CD4-positive, alpha-beta T cell (primary cell): ENCODE measurements at regions not wholly inside any gene's neighbourhood (a gene's known extent, or its start where the extent isn't known, plus 50 kb on each side); places are given as distances from the start of the nearest gene placed in this dataset.

Experiments used
- ATAC-seq: fragments of 200-7000 bp; cut with Tn5 transposase; one replicate; pipeline ENCODE4 v1.10.0; 2022; ENCODE audit warnings: mild to moderate bottlenecking; ENCODE audit not compliant: poor library complexity
- CTCF ChIA-PET: fragments of 350-600 bp; sonication (Branson Sonifier 250); formaldehyde crosslinking; loops from one replicate; lab custom pipeline; 2021; ENCODE audit warnings: antibody characterized with exemption, inconsistent platforms; lab: Charles Lee
- POLR2A ChIA-PET: fragments of 350-600 bp; sonication (Branson Sonifier 250); formaldehyde crosslinking; loops from one replicate; lab custom pipeline; 2021; ENCODE audit warnings: antibody characterized with exemption, inconsistent platforms; lab: Charles Lee
- DNase-seq, 14 experiments: peaks; one replicate each; pipeline ENCODE4 v3.0.0-alpha.2; 2013 to 2020; ENCODE audit warnings: mixed read lengths in 2 of 14
- H3K27ac ChIP-seq, 2 donors: one replicate each; pipeline versions ENCODE4 v1.5.1 to v1.7.0; 2013; ENCODE audit warnings: low read length in 2 of 2, low read depth in 1 of 2, mild to moderate bottlenecking in 1 of 2
- H3K27me3 ChIP-seq, 2 experiments: 1 replicate in 1 of 2; 2 replicates in 1 of 2; pipeline versions ENCODE4 v1.6.1 to v1.7.0; 2013; ENCODE audit warnings: low read length in 2 of 2, control low read depth in 1 of 2, mild to moderate bottlenecking in 1 of 2, moderate library complexity in 1 of 2; ENCODE audit not compliant: insufficient read depth in 2 of 2, control insufficient read depth in 1 of 2
- H3K36me3 ChIP-seq: one replicate; pipeline ENCODE4 v1.6.1; 2013; ENCODE audit warnings: low read length, control low read depth; ENCODE audit not compliant: insufficient read depth
- H3K4me1 ChIP-seq: one replicate; pipeline ENCODE4 v1.6.1; 2013; ENCODE audit warnings: low read length, control low read depth; ENCODE audit not compliant: insufficient read depth
- H3K4me3 ChIP-seq: one replicate; pipeline ENCODE4 v1.5.1; 2013; ENCODE audit warnings: mild to moderate bottlenecking, low read length, moderate library complexity
- H3K9me3 ChIP-seq, 2 experiments: 1 replicate in 1 of 2; 2 replicates in 1 of 2; pipeline versions ENCODE4 v1.6.1 to v1.7.0; 2013; ENCODE audit warnings: low read length in 2 of 2, mild to moderate bottlenecking in 2 of 2, control low read depth in 1 of 2, moderate library complexity in 1 of 2; ENCODE audit not compliant: control insufficient read depth in 1 of 2, insufficient read depth in 1 of 2
- H3K27ac Mint-ChIP-seq: one replicate; pipeline ENCODE4 v1.8.0; 2020; ENCODE audit warnings: mixed read lengths
- H3K27me3 Mint-ChIP-seq: one replicate; pipeline ENCODE4 v1.8.0; 2021; ENCODE audit warnings: mixed read lengths
- H3K36me3 Mint-ChIP-seq: one replicate; pipeline ENCODE4 v1.8.0; 2021; ENCODE audit warnings: low read depth, mixed read lengths
- H3K4me1 Mint-ChIP-seq: one replicate; pipeline ENCODE4 v1.8.0; 2021; ENCODE audit warnings: low read depth, mixed read lengths
- H3K4me3 Mint-ChIP-seq: one replicate; pipeline ENCODE4 v1.8.0; 2020; ENCODE audit warnings: mild to moderate bottlenecking, mixed read lengths
- H3K9me3 Mint-ChIP-seq: one replicate; pipeline ENCODE4 v1.8.0; 2020; ENCODE audit warnings: mixed read lengths
- CTCF ChIP-seq: fragments of 200-600 bp; IDR thresholded peaks from one replicate; pipeline ENCODE4 v1.8.0; 2022; ENCODE audit warnings: antibody characterized with exemption, mild to moderate bottlenecking
- intact Hi-C, 2 experiments: fragments of 100-400 bp; cut with DNase I in 1 of 2; cut with micrococcal nuclease in 1 of 2; formaldehyde crosslinking; loops; one replicate each; pipeline versions ENCODE4 v1.15.1 to v1.9.0; 2023 to 2025; cut with DNase I, micrococcal nuclease

- Mint-ChIP-seq H3K4me3 (no peak overlapping the region), H3K36me3 (no peaks in the 10 kb centered on the region), H3K4me1 (no peaks in the 10 kb centered on the region), H3K27ac (no peak overlapping the region), H3K9me3 (peaks cover 3% of the 10 kb centered on the region), H3K27me3 (no peaks in the 10 kb centered on the region)
- Histone ChIP-seq H3K9me3 (no peaks in the 10 kb centered on the region), H3K36me3 (no peaks in the 10 kb centered on the region), H3K27ac (no peak overlapping the region), H3K27me3 (no peaks in the 10 kb centered on the region), H3K4me3 (no peak overlapping the region), H3K4me1 (no peaks in the 10 kb centered on the region)
- intact Hi-C loops, result no loop called here
- ChIA-PET POLR2A (no interaction called here), CTCF (no interaction called here)
- DNase-seq, result no peak
- no peak for TF ChIP-seq CTCF
- ATAC-seq, result no peak
Measured at GRCh38 chr3:64805248-64805647, 117.4 kb upstream of the ADAMTS9 start.

GRCh38 chr3:64803469-64803868 is 115.7 kb upstream of the ADAMTS9 start:
- ATAC-seq (no peak), DNase-seq (no peak)
- intact Hi-C loops, result no loop called here
- H3K4me3 ChIP-seq, result no peak overlapping the region
- no peaks in the 10 kb centered on the region for H3K4me1 Mint-ChIP-seq
- ChIA-PET POLR2A (no interaction called here), CTCF (no interaction called here)
- no peaks in the 10 kb centered on the region for H3K27me3 ChIP-seq
- H3K9me3 Mint-ChIP-seq, result peaks cover 3% of the 10 kb centered on the region
- H3K27ac ChIP-seq, result no peak overlapping the region
- no peaks in the 10 kb centered on the region for H3K4me1 ChIP-seq
- H3K27me3 Mint-ChIP-seq, result no peaks in the 10 kb centered on the region
- peaks cover 0 to under 1% of the 10 kb centered on the region in 2 experiments for H3K9me3 ChIP-seq
- H3K36me3 Mint-ChIP-seq, result no peaks in the 10 kb centered on the region
- no peak overlapping the region for H3K4me3 Mint-ChIP-seq
- no peak overlapping the region for H3K27ac Mint-ChIP-seq
- H3K36me3 ChIP-seq, result no peaks in the 10 kb centered on the region
- no peak for TF ChIP-seq CTCF

- no peaks in the 10 kb centered on the region for H3K4me1 Mint-ChIP-seq
Measured at GRCh38 chr3:64802460-64802859, 114.7 kb upstream of the ADAMTS9 start.

More at GRCh38 chr3:64802460-64802859, 114.7 kb upstream of the ADAMTS9 start:
- DNase-seq, result no peak
- H3K9me3 ChIP-seq, result peaks cover 0 to 4% of the 10 kb centered on the region in 2 experiments
- ATAC-seq, result no peak
- no peak overlapping the region for H3K27ac ChIP-seq
- no peak overlapping the region for H3K4me3 ChIP-seq
- no peak overlapping the region for H3K27ac Mint-ChIP-seq
- CTCF ChIA-PET, result no interaction called here
- H3K27me3 ChIP-seq, result no peaks in the 10 kb centered on the region
- intact Hi-C loops, result no loop called here
- H3K4me3 Mint-ChIP-seq, result no peak overlapping the region
- no peaks in the 10 kb centered on the region for H3K4me1 ChIP-seq
- no peak for TF ChIP-seq CTCF
- H3K36me3 Mint-ChIP-seq, result no peaks in the 10 kb centered on the region
- H3K36me3 ChIP-seq, result no peaks in the 10 kb centered on the region
- POLR2A ChIA-PET, result no interaction called here
- no peaks in the 10 kb centered on the region for H3K27me3 Mint-ChIP-seq
- H3K9me3 Mint-ChIP-seq, result peaks cover 3% of the 10 kb centered on the region
